Progenitor cell of endocrine pancreas (in vitro differentiated cells): ENCODE measurements at regions not wholly inside any gene's neighbourhood (a gene's known extent, or its start where the extent isn't known, plus 50 kb on each side); places are given as distances from the start of the nearest gene placed in this dataset.

Experiments
- DNase-seq: peaks from one replicate; pipeline ENCODE4 v3.0.0; 2021; ENCODE audit warnings: low spot score; ENCODE audit not compliant: unreplicated experiment
- H3K27ac Mint-ChIP-seq: 2 replicates; pipeline ENCODE4 v1.8.0; 2021; ENCODE audit warnings: mild to moderate bottlenecking, moderate library complexity, mixed read lengths
- H3K27me3 Mint-ChIP-seq: 2 replicates; pipeline ENCODE4 v1.8.0; 2021; ENCODE audit warnings: mixed read lengths
- H3K36me3 Mint-ChIP-seq: 2 replicates; pipeline ENCODE4 v1.8.0; 2022; ENCODE audit warnings: mixed read lengths; ENCODE audit not compliant: insufficient read depth
- H3K4me1 Mint-ChIP-seq: 2 replicates; pipeline ENCODE4 v1.8.0; 2021; ENCODE audit warnings: low read depth, mixed read lengths
- H3K4me3 Mint-ChIP-seq: 2 replicates; pipeline ENCODE4 v1.8.0; 2021; ENCODE audit warnings: low read depth, mild to moderate bottlenecking, moderate library complexity, mixed read lengths
- H3K9me3 Mint-ChIP-seq: 2 replicates; pipeline ENCODE4 v1.8.0; 2021; ENCODE audit warnings: low read depth, mixed read lengths
- CTCF ChIP-seq: fragments of 200-600 bp; sonication (generic); IDR thresholded peaks from one replicate; pipeline ENCODE4 v1.5.0; 2021; ENCODE audit warnings: antibody characterized with exemption, mild to moderate bottlenecking; ENCODE audit not compliant: unreplicated experiment

- DNase-seq = no peak
- Mint-ChIP-seq H3K4me1 (peaks cover 29% of the 10 kb centered on the region), H3K27ac (no peak overlapping the region), H3K9me3 (peaks cover 13% of the 10 kb centered on the region), H3K36me3 (peaks cover 2% of the 10 kb centered on the region), H3K4me3 (no peak overlapping the region), H3K27me3 (no peaks in the 10 kb centered on the region)
- TF ChIP-seq CTCF = no peak
Observed at GRCh38 chr1:193404236-193404635, 217.8 kb upstream of the B3GALT2 start.

- DNase-seq = no peak
- H3K9me3 Mint-ChIP-seq = peaks cover 8% of the 10 kb centered on the region
- peak overlapping the region; percentile 47 for H3K4me3 Mint-ChIP-seq
- peaks cover 29% of the 10 kb centered on the region for H3K4me1 Mint-ChIP-seq
- H3K27me3 Mint-ChIP-seq = no peaks in the 10 kb centered on the region
- peak overlapping the region; percentile 50 for H3K27ac Mint-ChIP-seq
- no peak for TF ChIP-seq CTCF
- peaks cover 2% of the 10 kb centered on the region for H3K36me3 Mint-ChIP-seq
Observed at GRCh38 chr1:193402977-193403376, 216.6 kb upstream of the B3GALT2 start.

GRCh38 chr1:193402037-193402436 is 215.6 kb upstream of the B3GALT2 start:
- Mint-ChIP-seq H3K27ac (no peak overlapping the region), H3K9me3 (peaks cover 8% of the 10 kb centered on the region), H3K4me1 (peaks cover 29% of the 10 kb centered on the region), H3K4me3 (no peak overlapping the region), H3K36me3 (peaks cover 2% of the 10 kb centered on the region), H3K27me3 (no peaks in the 10 kb centered on the region)
- TF ChIP-seq CTCF = no peak
- no peak for DNase-seq

- Mint-ChIP-seq H3K9me3 (peaks cover 20% of the 10 kb centered on the region), H3K4me1 (no peaks in the 10 kb centered on the region), H3K36me3 (peaks cover 7% of the 10 kb centered on the region), H3K27ac (no peak overlapping the region), H3K4me3 (no peak overlapping the region), H3K27me3 (no peaks in the 10 kb centered on the region)
- TF ChIP-seq CTCF = no peak
- no peak for DNase-seq
Observed at GRCh38 chr1:193394336-193394735, 207.9 kb upstream of the B3GALT2 start.

- peaks cover 7% of the 10 kb centered on the region for H3K36me3 Mint-ChIP-seq
- H3K4me3 Mint-ChIP-seq = no peak overlapping the region
Observed at GRCh38 chr1:193392686-193393085, 206.3 kb upstream of the B3GALT2 start.

More at GRCh38 chr1:193392686-193393085, 206.3 kb upstream of the B3GALT2 start:
- Mint-ChIP-seq H3K4me1 (no peaks in the 10 kb centered on the region), H3K27ac (no peak overlapping the region), H3K27me3 (no peaks in the 10 kb centered on the region), H3K9me3 (peaks cover 24% of the 10 kb centered on the region)
- peak; percentile 8 for TF ChIP-seq CTCF
- DNase-seq = no peak
